Hepatocyte (in vitro differentiated cells): ENCODE measurements at regions not wholly inside any gene's neighbourhood (a gene's known extent, or its start where the extent isn't known, plus 50 kb on each side); places are given as distances from the start of the nearest gene placed in this dataset.

Experiments used
- EZH2 ChIP-seq: fragments of 200-600 bp; sonication (generic); IDR thresholded peaks from 2 replicates; pipeline ENCODE4 v1.6.1; 2016; ENCODE audit warnings: antibody characterized with exemption, mild to moderate bottlenecking, borderline replicate concordance
- TF ChIP-seq, protein P1 (sequence below): fragments of 200-600 bp; sonication (generic); IDR thresholded peaks from 2 replicates; pipeline ENCODE4 v1.5.1; 2016; ENCODE audit warnings: antibody characterized with exemption, mild to moderate bottlenecking; ENCODE audit not compliant: poor library complexity

DNA sequence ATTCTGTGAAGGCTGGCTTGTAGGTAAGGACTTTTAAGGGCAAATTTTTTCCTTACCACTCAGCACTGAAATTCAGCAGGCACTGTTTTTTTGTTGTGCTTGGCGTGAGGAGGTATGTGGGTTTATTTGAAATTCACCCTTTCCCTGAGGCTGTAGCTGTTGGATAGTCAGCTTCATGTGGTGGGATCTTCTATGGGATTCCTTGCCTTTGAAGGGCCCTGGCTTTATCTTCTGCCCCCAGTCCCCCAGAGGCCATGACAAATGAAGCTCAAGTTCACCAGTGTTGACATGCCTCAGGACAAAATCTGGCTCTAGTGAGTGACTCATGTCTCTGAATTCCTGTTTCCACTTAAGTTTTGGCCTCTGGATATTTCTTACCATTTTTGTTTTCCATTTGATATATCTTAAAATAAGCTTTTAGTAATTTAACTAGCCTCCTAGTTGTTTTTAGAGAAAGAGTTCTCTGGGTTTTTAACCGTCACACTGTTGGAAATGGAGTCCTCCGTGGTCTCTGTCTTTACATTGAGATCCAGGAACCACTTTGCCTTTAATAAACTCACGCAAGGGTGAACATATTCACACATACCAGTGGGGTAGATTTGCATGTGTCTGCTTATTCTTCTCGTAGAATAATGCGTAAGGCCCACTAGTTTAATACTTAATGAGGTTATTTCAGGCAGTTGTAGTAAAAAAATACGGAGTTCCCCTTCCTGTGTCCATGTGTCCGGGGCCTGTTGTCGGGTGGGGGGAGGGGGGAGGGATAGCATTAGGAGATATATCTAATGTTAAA, 211.1 kb upstream of the FAM98A start:
- TF ChIP-seq, protein P1, sequence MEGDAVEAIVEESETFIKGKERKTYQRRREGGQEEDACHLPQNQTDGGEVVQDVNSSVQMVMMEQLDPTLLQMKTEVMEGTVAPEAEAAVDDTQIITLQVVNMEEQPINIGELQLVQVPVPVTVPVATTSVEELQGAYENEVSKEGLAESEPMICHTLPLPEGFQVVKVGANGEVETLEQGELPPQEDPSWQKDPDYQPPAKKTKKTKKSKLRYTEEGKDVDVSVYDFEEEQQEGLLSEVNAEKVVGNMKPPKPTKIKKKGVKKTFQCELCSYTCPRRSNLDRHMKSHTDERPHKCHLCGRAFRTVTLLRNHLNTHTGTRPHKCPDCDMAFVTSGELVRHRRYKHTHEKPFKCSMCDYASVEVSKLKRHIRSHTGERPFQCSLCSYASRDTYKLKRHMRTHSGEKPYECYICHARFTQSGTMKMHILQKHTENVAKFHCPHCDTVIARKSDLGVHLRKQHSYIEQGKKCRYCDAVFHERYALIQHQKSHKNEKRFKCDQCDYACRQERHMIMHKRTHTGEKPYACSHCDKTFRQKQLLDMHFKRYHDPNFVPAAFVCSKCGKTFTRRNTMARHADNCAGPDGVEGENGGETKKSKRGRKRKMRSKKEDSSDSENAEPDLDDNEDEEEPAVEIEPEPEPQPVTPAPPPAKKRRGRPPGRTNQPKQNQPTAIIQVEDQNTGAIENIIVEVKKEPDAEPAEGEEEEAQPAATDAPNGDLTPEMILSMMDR = no peak
- TF ChIP-seq EZH2 = no peak
